Neural progenitor cell (in vitro differentiated cells): ENCODE measurements at regions not wholly inside any gene's neighbourhood (a gene's known extent, or its start where the extent isn't known, plus 50 kb on each side); places are given as distances from the start of the nearest gene placed in this dataset.

Experiments
- DNase-seq: peaks from one replicate; pipeline ENCODE4 v3.0.0-alpha.2; 2016; ENCODE audit warnings: low spot score
- H2AFZ ChIP-seq: fragments of 200-600 bp; sonication (generic); replicated peaks from 2 replicates; pipeline ENCODE4 v1.6.1; 2016; ENCODE audit warnings: antibody characterized with exemption
- H3F3A ChIP-seq: fragments of 200-600 bp; sonication (generic); 2 replicates; pipeline ENCODE4 v1.6.1; 2016; ENCODE audit warnings: antibody characterized with exemption, low read depth
- H3K27ac ChIP-seq: fragments of 200-600 bp; sonication (generic); 2 replicates; pipeline ENCODE4 v1.5.1; 2016; ENCODE audit warnings: mild to moderate bottlenecking
- H3K27me3 ChIP-seq: fragments of 200-600 bp; sonication (generic); 2 replicates; pipeline ENCODE4 v1.6.1; 2016; ENCODE audit warnings: mild to moderate bottlenecking, moderate library complexity
- H3K36me3 ChIP-seq: fragments of 200-600 bp; sonication (generic); 2 replicates; pipeline ENCODE4 v1.5.1; 2016
- H3K4me1 ChIP-seq: fragments of 200-600 bp; sonication (generic); 2 replicates; pipeline ENCODE4 v1.6.1; 2016; ENCODE audit warnings: mixed run types
- H3K4me2 ChIP-seq: fragments of 200-600 bp; sonication (generic); 2 replicates; pipeline ENCODE4 v1.6.1; 2016
- H3K4me3 ChIP-seq: fragments of 200-600 bp; sonication (generic); 2 replicates; pipeline ENCODE4 v1.5.1; 2016
- H3K79me2 ChIP-seq: fragments of 200-600 bp; sonication (generic); 2 replicates; pipeline ENCODE4 v1.6.1; 2016; ENCODE audit warnings: low read depth
- H3K9ac ChIP-seq: fragments of 200-600 bp; sonication (generic); 2 replicates; pipeline ENCODE4 v1.6.1; 2016
- H3K9me3 ChIP-seq: fragments of 200-600 bp; sonication (generic); 2 replicates; pipeline ENCODE4 v1.5.1; 2016; ENCODE audit warnings: low read depth
- H4K20me1 ChIP-seq: fragments of 200-600 bp; sonication (generic); 2 replicates; pipeline ENCODE4 v1.6.1; 2016; ENCODE audit warnings: low read depth
- H3K27ac Mint-ChIP-seq: 3 replicates; pipeline ENCODE4 v1.8.0; 2021; ENCODE audit warnings: mixed read lengths
- H3K27me3 Mint-ChIP-seq: 2 replicates; pipeline ENCODE4 v1.8.0; 2022; ENCODE audit warnings: low read depth, mild to moderate bottlenecking, inconsistent platforms, moderate library complexity, mixed read lengths; ENCODE audit not compliant: insufficient read depth
- H3K36me3 Mint-ChIP-seq: 3 replicates; pipeline ENCODE4 v1.8.0; 2021; ENCODE audit warnings: mixed read lengths
- H3K4me1 Mint-ChIP-seq: 3 replicates; pipeline ENCODE4 v1.8.0; 2021; ENCODE audit warnings: mixed read lengths
- H3K4me3 Mint-ChIP-seq: 3 replicates; pipeline ENCODE4 v1.8.0; 2021; ENCODE audit warnings: mild to moderate bottlenecking, moderate library complexity, mixed read lengths
- H3K9me3 Mint-ChIP-seq: 3 replicates; pipeline ENCODE4 v1.8.0; 2020; ENCODE audit warnings: mixed read lengths
- EZH2 ChIP-seq: fragments of 200-600 bp; sonication (generic); IDR thresholded peaks from 2 replicates; pipeline ENCODE4 v1.6.1; 2017; ENCODE audit warnings: antibody characterized with exemption, mild to moderate bottlenecking, moderate library complexity
- EZH2phosphoT487 ChIP-seq: fragments of 200-600 bp; sonication (generic); IDR thresholded peaks from 2 replicates; pipeline ENCODE4 v1.6.1; 2017; ENCODE audit warnings: antibody characterized with exemption
- TF ChIP-seq, protein P1 (sequence below): fragments of 200-600 bp; sonication (generic); IDR thresholded peaks from 2 replicates; pipeline ENCODE4 v1.5.1; 2017; ENCODE audit warnings: antibody characterized with exemption, mild to moderate bottlenecking

DNA sequence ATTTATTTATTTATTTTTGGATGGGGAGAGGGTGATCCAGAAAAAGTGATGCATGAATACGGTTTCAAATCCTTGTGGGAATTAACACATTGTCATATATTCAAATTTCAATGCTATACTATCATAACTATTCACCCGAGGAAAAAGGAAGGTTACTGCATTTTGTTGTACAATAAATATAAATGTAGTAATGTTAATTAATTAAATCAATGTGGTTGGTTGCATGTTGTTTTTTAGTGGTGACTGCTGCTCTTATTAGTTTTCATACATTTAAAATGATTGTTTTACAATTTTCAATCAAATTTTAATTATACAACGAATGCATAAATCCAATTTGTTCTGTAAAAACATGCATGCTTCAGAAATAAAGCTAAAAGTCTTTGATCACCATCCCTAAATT is 180.5 kb downstream of the ZFP64 start:
- peak overlapping the region; percentile 39 for H3K4me3 Mint-ChIP-seq
- H3K9ac ChIP-seq = no peak overlapping the region
- no peak overlapping the region for H3K4me2 ChIP-seq
- H3K36me3 ChIP-seq = peaks cover 3% of the 10 kb centered on the region
- no peaks in the 10 kb centered on the region for H3K27me3 ChIP-seq
- TF ChIP-seq, protein P1, sequence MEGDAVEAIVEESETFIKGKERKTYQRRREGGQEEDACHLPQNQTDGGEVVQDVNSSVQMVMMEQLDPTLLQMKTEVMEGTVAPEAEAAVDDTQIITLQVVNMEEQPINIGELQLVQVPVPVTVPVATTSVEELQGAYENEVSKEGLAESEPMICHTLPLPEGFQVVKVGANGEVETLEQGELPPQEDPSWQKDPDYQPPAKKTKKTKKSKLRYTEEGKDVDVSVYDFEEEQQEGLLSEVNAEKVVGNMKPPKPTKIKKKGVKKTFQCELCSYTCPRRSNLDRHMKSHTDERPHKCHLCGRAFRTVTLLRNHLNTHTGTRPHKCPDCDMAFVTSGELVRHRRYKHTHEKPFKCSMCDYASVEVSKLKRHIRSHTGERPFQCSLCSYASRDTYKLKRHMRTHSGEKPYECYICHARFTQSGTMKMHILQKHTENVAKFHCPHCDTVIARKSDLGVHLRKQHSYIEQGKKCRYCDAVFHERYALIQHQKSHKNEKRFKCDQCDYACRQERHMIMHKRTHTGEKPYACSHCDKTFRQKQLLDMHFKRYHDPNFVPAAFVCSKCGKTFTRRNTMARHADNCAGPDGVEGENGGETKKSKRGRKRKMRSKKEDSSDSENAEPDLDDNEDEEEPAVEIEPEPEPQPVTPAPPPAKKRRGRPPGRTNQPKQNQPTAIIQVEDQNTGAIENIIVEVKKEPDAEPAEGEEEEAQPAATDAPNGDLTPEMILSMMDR = no peak
- TF ChIP-seq EZH2phosphoT487 (no peak), EZH2 (no peak)
- peaks cover 15% of the 10 kb centered on the region for H3K9me3 Mint-ChIP-seq
- H3K4me1 Mint-ChIP-seq = peaks cover 43% of the 10 kb centered on the region
- H3K79me2 ChIP-seq = no peaks in the 10 kb centered on the region
- H3K27me3 Mint-ChIP-seq = peaks cover 2% of the 10 kb centered on the region
- H3K27ac ChIP-seq = peak overlapping the region; percentile 86
- no peaks in the 10 kb centered on the region for H3K36me3 Mint-ChIP-seq
- no peaks in the 10 kb centered on the region for H4K20me1 ChIP-seq
- peak overlapping the region; percentile 91 for H3K27ac Mint-ChIP-seq
- no peak overlapping the region for H2AFZ ChIP-seq
- H3F3A ChIP-seq = peaks cover 29% of the 10 kb centered on the region
- no peak for DNase-seq
- H3K4me1 ChIP-seq = peaks cover 35% of the 10 kb centered on the region
- no peaks in the 10 kb centered on the region for H3K9me3 ChIP-seq
- H3K4me3 ChIP-seq = no peak overlapping the region

DNA sequence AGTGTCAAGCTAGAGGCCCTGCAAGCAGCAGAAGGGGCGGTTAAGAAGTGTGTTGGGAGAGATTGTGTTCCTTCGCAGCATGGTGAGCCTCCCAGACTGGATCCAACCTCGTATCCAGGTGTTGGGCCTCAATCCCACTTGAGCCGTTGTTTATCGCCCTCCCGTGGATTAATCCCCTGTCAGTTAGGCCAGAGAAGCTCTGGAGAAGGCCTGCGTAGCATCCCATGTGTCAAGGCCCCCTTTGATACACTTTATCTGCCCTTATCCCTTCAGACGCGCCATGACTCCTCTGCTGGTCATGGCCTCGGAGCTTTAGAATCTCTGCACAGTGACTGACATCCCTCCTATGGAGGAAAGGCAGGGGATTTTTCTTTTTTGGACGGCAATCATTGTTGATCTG is 181.0 kb downstream of the ZFP64 start:
- Mint-ChIP-seq H3K4me3 (peak overlapping the region; percentile 39), H3K27me3 (peaks cover 2% of the 10 kb centered on the region), H3K27ac (peak overlapping the region; percentile 91), H3K36me3 (no peaks in the 10 kb centered on the region), H3K4me1 (peaks cover 45% of the 10 kb centered on the region), H3K9me3 (peaks cover 15% of the 10 kb centered on the region)
- Histone ChIP-seq H3K27me3 (no peaks in the 10 kb centered on the region), H4K20me1 (no peaks in the 10 kb centered on the region), H3F3A (peaks cover 34% of the 10 kb centered on the region), H3K27ac (peak overlapping the region; percentile 86), H3K79me2 (no peaks in the 10 kb centered on the region), H3K4me1 (peaks cover 40% of the 10 kb centered on the region), H3K4me2 (peak overlapping the region; percentile 49), H2AFZ (no peak overlapping the region), H3K36me3 (peaks cover 3% of the 10 kb centered on the region), H3K9ac (no peak overlapping the region), H3K4me3 (no peak overlapping the region), H3K9me3 (no peaks in the 10 kb centered on the region)
- no peak for TF ChIP-seq EZH2
- no peak for TF ChIP-seq EZH2phosphoT487
- TF ChIP-seq, protein P1 = peak; percentile 3
- peak; percentile 65 for DNase-seq

DNA sequence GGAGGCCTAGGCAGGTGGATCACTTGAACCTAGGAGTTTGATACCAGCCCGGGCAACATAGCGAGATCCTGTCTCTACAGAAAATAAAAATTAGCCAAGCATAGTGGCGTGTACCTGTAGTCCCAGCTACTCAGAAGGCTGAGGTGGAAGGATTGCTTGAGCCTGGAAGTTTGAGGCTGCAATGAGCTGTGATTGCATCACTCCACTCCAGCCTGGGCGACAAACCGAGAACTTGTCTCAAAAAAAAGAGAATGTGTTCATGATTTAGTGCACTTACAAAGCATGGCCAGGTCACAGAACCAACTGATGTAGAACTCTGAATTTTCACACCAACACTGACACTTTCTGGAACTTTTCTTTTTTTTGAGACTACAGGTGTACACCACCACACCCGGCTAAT is 182.7 kb downstream of the ZFP64 start:
- Mint-ChIP-seq H3K4me3 (no peak overlapping the region), H3K4me1 (peaks cover 47% of the 10 kb centered on the region), H3K27me3 (peaks cover 4% of the 10 kb centered on the region), H3K27ac (no peak overlapping the region), H3K9me3 (peaks cover 15% of the 10 kb centered on the region), H3K36me3 (no peaks in the 10 kb centered on the region)
- no peaks in the 10 kb centered on the region for H3K79me2 ChIP-seq
- H3K27ac ChIP-seq = no peak overlapping the region
- H3F3A ChIP-seq = peaks cover 45% of the 10 kb centered on the region
- TF ChIP-seq, protein P1 = no peak
- no peak for TF ChIP-seq EZH2phosphoT487
- TF ChIP-seq EZH2 = no peak
- DNase-seq = no peak
- H3K9me3 ChIP-seq = no peaks in the 10 kb centered on the region
- no peak overlapping the region for H3K4me3 ChIP-seq
- no peaks in the 10 kb centered on the region for H4K20me1 ChIP-seq
- no peak overlapping the region for H3K9ac ChIP-seq
- no peak overlapping the region for H3K4me2 ChIP-seq
- no peaks in the 10 kb centered on the region for H3K27me3 ChIP-seq
- H3K4me1 ChIP-seq = peaks cover 51% of the 10 kb centered on the region
- no peak overlapping the region for H2AFZ ChIP-seq
- peaks cover 3% of the 10 kb centered on the region for H3K36me3 ChIP-seq
